NCI-H2196 treated with DMSO at 0.1 percent for 48 hours (cell line): ENCODE measurements at regions not wholly inside any gene's neighbourhood (a gene's known extent, or its start where the extent isn't known, plus 50 kb on each side); places are given as distances from the start of the nearest gene placed in this dataset.

Experiments
- DNase-seq: peaks from one replicate; lab custom pipeline; 2025; ENCODE audit not compliant: unreplicated experiment; lab: John Stamatoyannopoulos, UW

DNA sequence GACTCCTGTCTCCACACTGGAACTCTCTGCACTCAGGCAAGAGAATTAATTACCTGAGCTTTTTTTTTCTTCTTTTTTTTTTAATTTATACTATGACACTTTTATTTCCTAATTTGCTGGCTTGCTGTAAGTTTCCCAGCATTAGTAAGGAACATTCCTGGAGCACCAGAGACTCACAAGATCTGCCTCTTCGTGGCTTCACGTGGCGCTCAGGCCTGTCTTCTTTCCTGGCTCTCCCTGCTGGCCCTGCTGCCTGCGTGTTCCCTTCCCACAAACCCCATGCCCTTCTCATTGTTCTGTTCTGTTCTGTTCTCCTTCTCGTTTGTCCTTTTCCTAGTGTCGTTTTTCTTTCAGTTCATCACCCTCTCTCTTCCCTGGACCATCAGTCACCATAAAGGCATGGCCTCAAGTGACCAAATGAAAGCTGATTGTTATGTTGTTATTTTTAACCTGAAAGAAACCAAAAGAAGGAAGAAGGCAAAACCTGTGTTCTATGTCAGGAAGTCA lies 591.6 kb upstream of the PFKP start:
- no peak for DNase-seq

DNA sequence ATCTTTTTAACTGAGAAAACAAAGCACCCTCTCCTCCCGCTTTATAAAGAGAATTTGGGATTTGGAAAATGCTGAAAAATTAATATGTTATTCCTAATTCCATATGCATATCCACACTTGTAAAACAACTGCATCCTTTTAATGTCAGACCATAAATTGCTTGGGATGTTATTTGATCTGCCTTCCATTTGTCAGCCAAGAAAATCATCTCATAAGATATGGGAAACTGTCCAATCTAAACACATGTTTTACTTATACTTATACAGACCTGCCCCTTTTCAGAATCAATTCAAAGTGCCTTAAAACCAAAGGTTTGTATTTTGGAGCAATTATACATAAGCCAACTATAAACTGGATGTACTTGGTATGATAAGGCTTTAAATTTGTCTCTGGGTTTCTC lies 595.5 kb upstream of the PFKP start:
- DNase-seq: no peak

DNA sequence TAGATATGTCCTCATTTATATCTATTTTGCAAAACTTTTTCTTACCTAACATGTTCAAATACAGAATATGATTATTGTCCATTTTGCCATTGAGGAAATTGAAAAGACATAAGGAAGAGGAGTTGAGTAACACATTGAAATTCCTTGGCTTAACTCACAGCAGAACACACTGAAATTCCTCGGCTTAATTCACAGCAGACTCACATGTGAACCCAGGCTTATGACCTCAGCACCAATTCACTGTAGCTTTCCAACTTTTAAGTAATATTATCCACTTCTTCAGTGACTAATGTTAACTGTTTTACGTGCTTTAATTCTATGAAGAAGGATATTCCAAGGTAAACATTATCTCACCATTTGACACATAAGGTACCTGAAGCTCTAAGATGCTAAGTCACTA lies 597.5 kb upstream of the PFKP start:
- DNase-seq: no peak

DNA sequence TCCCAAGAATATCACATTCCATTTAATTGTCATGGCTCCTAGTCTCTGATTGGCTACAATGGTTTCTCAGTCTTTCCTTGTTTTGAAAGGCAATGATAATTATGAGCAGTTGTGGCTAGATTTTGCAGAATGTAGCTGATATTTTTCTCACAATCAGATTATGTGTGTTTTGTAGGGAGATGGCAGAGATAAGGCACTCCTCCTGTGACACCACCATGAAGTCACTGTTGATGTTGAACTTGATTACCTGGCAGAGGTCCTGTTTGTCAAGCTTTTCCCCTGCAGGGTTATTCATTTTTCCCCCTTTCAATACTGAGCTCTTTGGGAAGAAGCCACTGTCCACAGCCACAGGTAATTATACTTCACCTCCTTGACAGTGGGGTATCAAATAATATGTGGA lies 602.9 kb upstream of the PFKP start:
- DNase-seq: no peak

DNA sequence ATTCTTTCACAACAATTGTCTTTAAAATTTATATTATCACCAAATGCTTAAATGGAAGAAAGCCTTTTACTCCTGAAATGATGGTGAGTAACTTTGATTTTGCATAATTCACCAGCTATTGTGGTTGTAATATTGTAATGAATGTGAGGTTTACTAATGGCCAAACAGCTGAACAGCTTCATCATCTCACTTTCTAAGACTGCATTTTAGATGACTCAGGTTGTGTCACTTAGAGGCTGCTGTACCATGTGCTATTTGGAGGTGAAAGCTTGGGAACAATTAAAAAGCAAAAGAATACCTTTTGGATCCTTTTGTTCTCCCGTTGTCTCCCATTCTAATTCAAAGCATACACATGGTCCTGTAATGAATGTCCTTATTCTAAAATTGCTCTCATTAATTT lies 604.0 kb upstream of the PFKP start:
- no peak for DNase-seq

DNA sequence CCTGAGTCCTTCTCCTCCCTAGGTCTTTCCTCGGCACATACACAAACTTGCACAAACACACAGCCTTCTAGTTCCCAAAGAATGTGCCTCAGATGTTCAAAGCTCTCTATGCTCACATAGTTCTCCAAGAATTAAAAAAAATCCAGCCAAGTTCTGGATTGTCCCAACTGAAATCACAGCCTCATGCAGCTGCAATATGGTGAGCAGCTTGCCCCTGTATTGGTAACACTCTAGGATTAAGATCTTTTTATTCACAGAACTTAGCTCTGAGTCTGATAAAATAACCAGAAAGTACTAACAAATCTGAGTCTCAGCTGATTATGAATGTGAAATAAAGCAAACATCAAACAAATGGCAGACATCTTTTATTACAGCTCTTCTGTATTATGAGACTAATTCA lies 604.8 kb upstream of the PFKP start:
- no peak for DNase-seq

DNA sequence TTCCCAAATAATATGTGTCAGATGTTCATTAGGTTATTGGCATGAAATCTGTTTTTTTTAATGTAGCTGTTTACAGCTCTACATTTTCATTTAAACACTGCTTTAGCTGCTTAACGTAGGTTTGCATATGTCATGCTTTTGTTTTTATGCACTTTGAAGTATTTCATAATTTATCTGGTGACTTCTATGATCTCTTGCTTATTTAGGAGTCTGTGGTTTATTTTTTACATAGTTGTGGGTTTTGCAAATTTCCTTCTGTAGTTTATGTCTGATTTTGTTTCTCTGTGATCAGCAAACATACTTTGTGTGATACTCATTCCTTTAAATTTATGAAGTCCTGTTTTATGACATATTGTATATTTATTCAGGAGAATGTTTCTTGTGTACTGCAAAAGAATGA lies 606.5 kb upstream of the PFKP start:
- DNase-seq: no peak

DNA sequence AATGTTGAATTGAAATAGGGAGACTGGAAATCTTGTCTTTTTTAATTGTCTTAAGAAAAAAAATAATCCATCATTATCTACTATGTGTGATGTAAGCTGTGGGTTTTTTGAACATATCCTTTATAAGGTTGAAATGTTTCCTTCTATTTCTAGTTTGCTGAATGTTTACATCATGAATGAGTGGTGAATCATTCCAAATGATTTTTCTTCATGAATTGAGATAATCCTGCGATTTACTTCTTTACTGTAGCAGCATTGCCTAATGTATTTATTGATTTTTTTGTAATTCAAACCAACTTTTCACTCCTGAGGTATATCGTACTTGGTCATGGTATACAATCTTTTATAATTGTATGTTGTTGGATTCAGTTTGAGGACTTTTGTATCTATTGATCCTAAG lies 607.6 kb upstream of the PFKP start:
- no peak for DNase-seq

DNA sequence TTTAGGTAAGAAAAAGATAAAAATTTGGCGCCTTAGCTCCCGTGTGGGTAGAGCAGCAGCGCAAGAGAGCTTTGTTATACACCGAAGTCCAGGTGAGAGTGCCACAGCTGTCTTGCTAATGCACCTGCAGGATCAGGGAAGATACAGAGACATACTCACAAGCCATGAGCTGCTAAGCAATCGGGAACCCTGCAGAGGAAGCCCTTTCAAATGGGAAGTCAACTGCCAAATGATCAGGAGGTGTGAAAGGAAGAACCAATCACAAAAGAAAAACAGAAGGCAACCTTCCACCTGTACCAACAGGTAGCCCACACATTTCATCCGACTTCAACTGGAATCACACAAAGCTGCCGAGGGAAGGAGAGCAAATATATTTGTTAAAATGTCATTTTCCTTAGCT lies 610.5 kb upstream of the PFKP start:
- no peak for DNase-seq

DNA sequence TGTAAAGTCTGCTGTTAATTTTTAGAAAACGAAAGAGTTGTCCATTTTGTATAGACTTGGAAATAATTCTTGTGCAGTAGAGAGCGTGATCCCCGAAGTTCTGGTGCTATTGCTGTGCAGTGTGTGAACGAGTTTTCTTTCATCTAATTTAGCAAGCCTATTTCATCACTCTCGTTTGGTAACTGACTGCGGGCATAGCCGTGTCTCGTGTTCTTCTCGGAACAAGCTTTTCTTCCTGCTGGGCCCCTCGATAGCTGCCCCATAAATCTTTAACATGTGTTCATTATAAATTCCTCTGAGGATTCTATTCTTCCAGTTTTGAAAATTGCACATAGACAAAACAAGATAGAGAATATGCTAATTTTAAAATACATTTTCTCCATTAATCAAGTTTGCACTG lies 622.0 kb upstream of the PFKP start:
- no peak for DNase-seq

DNA sequence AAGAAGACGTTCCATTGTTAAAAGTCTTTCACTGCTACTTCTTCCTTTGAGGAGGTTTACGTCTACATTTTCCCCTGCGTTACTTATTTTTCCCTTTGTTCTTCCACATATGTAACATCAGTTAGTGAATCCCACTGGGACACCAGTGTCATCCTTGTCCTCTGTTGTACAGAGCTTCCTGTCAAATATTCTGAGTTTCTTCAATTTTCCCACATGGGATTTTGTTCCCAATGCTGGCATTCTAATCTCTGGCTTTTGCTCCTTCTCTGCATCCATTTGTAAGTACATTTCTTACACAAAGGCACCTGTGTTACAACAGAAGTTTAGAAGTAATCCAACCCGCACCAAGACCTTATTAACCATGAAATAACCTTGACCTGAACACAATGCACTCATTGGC lies 627.4 kb upstream of the PFKP start:
- DNase-seq: no peak

DNA sequence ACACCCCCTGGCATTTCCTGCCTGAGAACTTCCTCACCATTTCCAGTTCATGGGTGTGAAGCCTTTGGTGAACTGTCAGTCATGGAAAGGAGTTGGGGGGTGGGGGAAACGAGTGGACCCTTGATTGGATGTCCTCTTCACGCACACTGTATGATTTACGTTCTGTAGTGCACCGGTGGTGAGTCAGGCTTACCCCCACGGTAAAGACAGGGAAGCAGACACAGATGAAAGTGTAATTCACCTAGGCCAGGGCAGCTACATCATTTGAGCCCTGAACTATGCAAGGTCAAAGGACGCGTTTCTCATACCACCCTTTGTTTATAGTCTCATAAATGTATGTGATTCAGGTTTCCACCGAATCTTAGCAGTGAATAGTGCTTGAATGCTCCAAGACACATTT lies 628.3 kb upstream of the PFKP start:
- DNase-seq: no peak

DNA sequence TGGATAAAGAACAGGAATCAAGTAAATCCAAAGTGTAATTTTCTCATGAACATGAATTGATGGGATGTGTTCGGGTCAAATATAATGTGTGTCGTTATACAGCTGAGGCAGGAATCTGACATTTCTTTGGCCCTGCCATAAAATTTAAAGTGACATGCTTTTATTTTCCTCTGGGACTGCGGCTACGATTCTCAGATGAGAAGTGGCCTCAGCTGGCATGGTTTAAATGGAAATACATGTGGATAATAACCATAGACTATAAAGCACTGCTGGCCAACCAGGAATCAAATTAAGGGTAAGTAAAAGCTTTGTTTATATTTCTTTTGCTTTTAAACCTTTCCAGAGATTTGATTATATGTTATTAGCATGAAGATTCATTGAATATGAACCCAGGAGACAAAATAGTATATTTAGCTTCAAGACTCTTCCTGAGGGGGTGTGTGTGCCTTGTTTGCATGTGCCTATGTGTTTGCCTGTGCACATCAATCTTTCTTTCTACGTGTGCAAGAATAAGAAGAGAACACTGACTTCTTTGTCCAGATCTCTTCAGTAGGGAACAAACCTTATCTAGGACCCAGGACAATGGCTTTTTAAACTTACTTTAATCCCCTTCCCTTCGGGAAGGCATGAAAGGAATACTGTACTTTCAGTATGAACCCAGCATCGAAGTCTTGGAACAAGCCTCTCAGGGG lies 629.0 kb upstream of the PFKP start:
- no peak for DNase-seq

DNA sequence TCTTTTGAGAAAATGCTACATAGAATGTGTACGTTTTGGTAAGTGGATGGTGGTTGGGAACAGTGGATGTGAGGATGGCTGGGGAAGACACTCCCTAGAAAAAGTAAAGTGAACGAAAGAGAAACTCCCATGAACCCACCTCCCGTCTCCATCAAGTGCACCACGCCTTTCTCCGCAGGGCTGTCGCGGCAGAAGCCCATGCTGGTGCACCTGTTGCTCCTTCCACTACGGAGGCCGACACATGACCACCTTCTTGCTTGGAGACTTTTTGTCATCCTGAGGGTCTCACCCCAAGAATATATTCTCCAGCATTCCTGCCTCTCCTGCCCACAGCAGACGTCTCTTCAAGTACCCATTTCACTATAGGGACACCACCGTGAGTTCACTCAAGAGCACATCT lies 630.4 kb upstream of the PFKP start:
- DNase-seq: no peak

DNA sequence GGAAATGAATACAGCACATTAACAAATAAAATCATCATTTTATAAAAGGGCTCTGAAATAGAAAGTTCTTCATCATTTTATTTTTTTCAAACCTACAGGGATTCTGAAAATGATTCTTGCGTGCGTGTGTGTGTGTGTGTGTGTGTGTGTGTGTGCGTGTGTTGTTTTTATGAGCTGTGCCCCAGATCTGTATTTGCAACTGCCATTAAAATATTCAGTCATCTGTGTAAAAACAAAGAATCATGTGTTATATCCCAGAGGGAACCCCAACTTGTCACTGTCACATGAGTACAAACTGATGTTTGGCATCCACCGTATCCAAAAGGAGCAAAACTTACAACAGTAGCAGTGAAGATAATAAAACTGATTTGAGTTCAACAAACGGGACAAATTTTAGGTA lies 635.4 kb upstream of the PFKP start:
- no peak for DNase-seq

DNA sequence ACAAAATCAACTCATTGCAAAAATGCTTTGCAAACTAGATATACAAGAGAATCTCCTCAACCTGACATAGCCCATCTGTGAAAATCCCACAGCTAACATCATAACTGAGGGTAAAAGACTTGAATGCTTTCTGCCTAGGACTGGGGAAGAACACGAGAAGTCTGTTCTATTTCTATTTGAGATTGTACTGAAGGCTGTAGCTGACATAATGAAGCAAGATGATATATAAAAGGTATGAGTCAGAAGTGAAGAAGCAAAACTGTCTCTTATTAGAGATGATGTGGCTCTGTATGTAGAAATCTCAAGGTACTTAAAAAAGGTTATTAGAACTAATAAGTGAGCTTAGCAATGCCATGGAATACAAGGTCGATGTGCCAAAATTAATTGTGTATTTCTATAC lies 639.9 kb upstream of the PFKP start:
- DNase-seq: no peak

DNA sequence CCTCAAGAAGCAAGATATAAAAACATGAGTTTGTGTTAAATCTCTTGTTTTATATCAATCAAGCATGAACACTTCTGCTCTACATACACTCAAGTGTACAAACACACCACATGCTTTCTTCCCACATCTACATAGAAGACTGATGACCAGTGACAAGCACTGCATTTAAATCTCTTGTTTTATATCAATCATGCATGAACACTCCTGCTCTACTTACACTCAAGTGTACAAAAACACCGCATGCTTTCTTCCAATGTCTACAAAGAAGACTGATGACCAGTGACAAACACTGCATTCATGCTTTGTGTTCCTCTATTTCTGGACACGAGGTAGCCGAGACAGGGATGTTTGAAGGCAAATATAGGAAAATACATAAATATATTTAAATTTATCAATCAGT lies 642.0 kb upstream of the PFKP start:
- no peak for DNase-seq

DNA sequence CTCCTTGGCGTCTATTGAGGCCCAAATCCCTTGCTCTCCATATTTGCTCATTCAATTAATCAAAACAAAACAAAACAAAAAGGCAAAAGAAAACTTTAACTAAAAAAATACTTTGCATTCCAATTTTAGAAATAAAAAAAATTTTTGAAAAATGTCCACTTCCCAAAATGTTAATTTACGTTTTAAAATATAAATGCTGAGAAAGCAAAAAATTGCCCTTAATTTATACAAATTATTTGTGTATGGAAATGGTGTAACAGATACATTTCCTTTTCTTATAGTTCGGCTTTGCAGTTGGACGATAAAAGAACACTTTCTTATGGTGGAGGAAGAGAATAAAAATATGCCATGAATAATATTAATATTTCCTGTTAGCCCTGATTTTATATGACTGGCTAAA lies 652.8 kb upstream of the PFKP start:
- no peak for DNase-seq

DNA sequence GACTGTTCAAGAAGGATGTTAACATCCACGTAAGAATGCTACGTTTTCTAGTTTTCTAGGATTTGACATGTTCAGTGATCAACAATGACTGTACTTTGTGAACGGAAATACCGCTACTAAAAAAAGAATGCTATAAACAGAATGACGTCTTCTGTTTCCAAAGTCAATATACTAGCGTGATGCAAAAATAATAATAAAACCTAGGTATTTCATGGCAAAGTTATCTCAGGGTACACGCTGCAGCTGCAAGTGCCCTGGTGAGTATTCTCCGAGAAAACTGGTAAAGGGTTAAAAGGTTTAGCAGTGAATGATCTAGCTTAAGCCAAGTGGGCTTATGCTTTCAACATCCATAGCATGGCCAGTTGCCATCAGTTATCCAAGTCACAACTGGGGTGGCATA lies 653.3 kb upstream of the PFKP start:
- DNase-seq: no peak

DNA sequence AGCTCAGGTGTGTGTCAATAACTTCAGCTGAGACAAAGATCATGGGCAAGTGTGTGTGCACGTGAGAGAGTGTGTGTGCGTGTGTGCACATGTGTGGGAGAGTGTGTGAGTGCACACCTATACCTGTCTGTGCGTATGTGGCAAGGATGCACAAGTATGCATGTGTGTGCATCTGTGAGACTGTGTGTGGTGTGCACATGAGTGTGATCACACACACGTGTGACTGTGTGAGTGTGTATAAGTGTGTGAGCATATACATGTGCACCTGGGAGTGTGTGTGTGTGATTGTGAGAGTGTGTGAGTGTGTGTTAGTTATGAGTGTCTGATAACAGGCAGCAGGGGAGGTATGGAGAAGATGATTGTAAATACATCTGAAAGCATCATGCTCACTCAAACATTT lies 657.3 kb upstream of the PFKP start:
- no peak for DNase-seq

DNA sequence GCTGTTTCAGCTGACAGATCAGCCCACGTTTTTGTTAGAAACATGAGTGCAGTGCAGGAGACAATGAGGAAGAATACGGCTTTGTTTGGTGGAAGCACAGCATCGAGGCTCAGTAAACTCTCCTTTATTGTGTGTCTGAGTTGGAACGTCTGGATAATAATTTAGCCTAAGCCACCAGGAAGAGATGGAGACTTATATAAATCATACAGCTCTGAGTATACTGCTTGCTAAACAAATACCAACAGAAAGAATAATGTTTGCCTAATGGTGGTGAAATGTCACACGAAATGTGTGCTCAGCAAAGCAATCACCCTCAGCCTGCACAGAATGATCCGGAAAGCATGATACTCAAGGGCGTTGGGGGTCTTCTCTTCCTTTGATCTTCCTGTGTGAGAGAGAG lies 664.1 kb upstream of the ADARB2 start:
- no peak for DNase-seq

DNA sequence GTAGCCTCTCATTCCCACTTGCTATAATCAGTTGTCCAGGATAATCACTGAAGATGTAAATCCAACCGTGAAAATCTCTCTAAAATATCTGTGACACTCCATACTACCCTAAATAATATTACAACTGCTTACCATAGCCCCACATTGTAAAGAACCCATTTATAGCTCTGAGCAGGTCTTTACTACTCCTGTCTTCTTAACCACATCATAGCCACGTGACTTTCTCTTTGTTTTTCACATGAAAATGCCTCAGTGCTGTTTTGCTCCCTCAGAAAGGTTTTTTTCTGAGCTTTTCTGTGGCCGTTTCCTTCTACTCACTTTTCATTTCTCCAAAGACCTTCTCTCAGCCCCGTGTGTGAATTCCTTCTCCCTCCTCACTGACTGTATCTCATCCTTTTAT lies 662.2 kb upstream of the ADARB2 start:
- DNase-seq: no peak

DNA sequence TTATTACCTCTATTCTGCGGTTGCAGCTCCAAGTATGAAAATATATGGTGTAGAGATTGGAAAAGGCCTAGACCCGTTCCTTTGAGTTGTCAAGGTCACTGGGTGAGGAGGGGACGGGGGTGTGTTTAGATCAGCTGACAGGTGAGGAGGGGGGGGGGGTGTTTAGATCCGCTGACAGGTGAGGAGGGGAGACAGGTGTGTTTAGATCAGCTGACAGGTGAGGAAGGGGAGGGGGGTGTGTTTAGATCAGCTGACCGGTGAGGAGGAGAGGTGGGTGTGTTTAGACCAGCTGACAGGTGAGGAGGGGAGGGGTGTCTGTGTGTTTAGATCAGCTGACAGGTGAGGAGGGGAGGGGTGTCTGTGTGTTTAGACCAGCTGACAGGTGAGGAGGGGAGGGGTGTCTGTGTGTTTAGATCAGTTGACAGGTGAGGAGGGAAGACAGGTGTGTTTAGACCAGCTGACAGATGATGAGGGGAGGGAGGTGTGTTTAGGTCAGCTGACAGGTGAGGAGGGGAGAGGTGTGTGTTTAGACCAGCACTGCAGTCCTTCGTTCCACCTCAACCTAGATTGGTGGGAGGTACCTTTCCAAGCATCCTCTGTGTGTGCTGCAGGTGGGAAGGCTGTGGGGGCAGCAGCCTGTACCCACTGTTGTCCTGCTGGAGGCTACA lies 655.0 kb upstream of the ADARB2 start:
- no peak for DNase-seq
